Prostate gland (tissue), 2 donors: ENCODE measurements at regions not wholly inside any gene's neighbourhood (a gene's known extent, or its start where the extent isn't known, plus 50 kb on each side); places are given as distances from the start of the nearest gene placed in this dataset.
"Not testable (repeated sequence)": the region's sequence is repeated elsewhere in the genome, so short reads cannot be mapped to it uniquely, and the experiment has no call there.

Experiments used
- DNase-seq: peaks from one replicate; pipeline ENCODE4 v3.0.0-alpha.2; 2019; ENCODE audit warnings: low spot score
- H3K27ac ChIP-seq, 2 donors: fragments of 200-600 bp; sonication (generic); 2 replicates each; pipeline ENCODE4 v1.5.1; 2017 to 2019
- H3K27me3 ChIP-seq: fragments of 200-600 bp; sonication (generic); replicated peaks from 2 replicates; pipeline ENCODE4 v1.5.1; 2019; ENCODE audit not compliant: insufficient read depth
- H3K36me3 ChIP-seq, 2 donors: fragments of 200-600 bp; sonication (generic); 1 replicate in 1 of 2; 2 replicates in 1 of 2; pipeline versions ENCODE4 v1.5.1 to v1.8.1; 2017 to 2019
- H3K4me1 ChIP-seq: fragments of 200-600 bp; sonication (generic); replicated peaks from 2 replicates; pipeline ENCODE4 v1.5.1; 2019
- H3K4me3 ChIP-seq, 2 donors: fragments of 200-600 bp; sonication (generic); 2 replicates each; pipeline ENCODE4 v1.5.1; 2017 to 2019
- H3K9me3 ChIP-seq: fragments of 200-600 bp; sonication (generic); 2 replicates; pipeline ENCODE4 v1.5.1; 2017
- POLR2A ChIP-seq: fragments of 450-650 bp; IDR thresholded peaks from one replicate; pipeline ENCODE4 v1.6.1; 2016; ENCODE audit warnings: antibody characterized with exemption, mild to moderate bottlenecking
- POLR2AphosphoS5 ChIP-seq: sonication (generic); formaldehyde crosslinking; IDR thresholded peaks from one replicate; pipeline ENCODE4 v1.6.1; 2017; ENCODE audit warnings: antibody characterized with exemption
- WGBS: methylation state at CpG from one replicate; pipeline ENCODE4 v1.1.5; 2018; 5-methylcytosine and 5-hydroxymethylcytosine counted together
- intact Hi-C: fragments of 100-400 bp; cut with DNase I; formaldehyde crosslinking; loops from one replicate; pipeline ENCODE4 v1.14.2; 2022
- TF ChIP-seq, protein P1 (sequence below), 4 experiments: fragments of 200-600 bp in 2 of 4; fragments of 450-650 bp in 2 of 4; sonication (generic) in 2 of 4; IDR thresholded peaks; 1 replicate in 3 of 4; 2 replicates in 1 of 4; pipeline ENCODE4 v1.5.1; 2016 to 2019; ENCODE audit warnings: antibody characterized with exemption in 4 of 4, mild to moderate bottlenecking in 2 of 4, moderate library complexity in 2 of 4

DNA sequence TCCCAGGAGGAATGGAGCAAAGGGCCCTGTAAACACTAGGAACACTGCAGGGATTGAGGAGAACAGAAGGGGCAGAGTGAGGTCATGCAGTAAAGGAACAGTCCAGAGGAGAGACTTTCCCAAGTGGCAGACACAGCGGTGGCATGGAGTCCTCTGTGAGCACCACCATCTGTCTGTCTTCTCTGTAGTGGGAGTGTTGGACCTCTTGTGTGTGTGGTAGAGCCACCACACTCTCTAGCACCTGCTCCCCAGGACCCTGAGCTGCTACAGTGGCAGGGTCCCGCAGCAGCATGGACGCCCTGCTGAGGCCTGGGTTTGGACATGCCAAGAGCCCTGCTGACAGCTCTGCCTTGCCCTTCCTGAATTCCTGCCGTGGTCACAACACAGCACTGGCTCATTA lies 75.7 kb upstream of the LARP1 start:
- 72% methylated on average over 4 of the region's 4 CpGs for WGBS
- no peaks in the 10 kb centered on the region for H3K27me3 ChIP-seq
- no peaks in the 10 kb centered on the region for H3K9me3 ChIP-seq
- no peak overlapping the region for H3K4me3 ChIP-seq
- TF ChIP-seq, protein P1, sequence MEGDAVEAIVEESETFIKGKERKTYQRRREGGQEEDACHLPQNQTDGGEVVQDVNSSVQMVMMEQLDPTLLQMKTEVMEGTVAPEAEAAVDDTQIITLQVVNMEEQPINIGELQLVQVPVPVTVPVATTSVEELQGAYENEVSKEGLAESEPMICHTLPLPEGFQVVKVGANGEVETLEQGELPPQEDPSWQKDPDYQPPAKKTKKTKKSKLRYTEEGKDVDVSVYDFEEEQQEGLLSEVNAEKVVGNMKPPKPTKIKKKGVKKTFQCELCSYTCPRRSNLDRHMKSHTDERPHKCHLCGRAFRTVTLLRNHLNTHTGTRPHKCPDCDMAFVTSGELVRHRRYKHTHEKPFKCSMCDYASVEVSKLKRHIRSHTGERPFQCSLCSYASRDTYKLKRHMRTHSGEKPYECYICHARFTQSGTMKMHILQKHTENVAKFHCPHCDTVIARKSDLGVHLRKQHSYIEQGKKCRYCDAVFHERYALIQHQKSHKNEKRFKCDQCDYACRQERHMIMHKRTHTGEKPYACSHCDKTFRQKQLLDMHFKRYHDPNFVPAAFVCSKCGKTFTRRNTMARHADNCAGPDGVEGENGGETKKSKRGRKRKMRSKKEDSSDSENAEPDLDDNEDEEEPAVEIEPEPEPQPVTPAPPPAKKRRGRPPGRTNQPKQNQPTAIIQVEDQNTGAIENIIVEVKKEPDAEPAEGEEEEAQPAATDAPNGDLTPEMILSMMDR (IDR thresholded peaks at IDR 0.05): no peak
- no peak for TF ChIP-seq POLR2A
- TF ChIP-seq POLR2AphosphoS5: no peak
- intact Hi-C loops: no loop called here
- H3K27ac ChIP-seq: no peak overlapping the region
- H3K4me1 ChIP-seq: no peaks in the 10 kb centered on the region
- H3K36me3 ChIP-seq: no peaks in the 10 kb centered on the region
- no peak for DNase-seq

DNA sequence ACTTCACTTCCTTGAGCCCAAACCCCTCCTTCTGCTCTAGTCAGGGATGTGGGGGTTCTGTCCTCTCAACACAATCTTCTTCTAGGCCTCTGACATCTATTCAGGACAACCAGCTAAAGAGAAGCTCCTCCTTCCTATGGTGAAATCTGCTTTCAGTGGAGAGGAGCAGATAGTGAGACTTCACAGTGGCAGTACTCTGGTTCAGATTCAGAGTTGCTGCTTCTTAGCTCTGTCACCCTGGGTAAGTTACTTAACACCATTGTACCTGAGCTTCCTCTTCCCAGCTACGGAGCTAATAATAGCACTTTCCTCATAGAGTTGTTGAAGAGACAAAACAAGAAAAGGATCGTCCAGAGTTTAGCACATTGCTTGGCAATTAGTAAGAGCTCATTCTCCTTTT lies 77.3 kb upstream of the LARP1 start:
- intact Hi-C loops: no loop called here
- 29% methylated on average over 2 of the region's 2 CpGs for WGBS
- TF ChIP-seq, protein P1 (IDR thresholded peaks at IDR 0.05): no peak
- TF ChIP-seq POLR2A (no peak), POLR2AphosphoS5 (no peak)
- no peaks in the 10 kb centered on the region for H3K9me3 ChIP-seq
- H3K36me3 ChIP-seq: no peaks in the 10 kb centered on the region
- H3K4me3 ChIP-seq: no peak overlapping the region
- no peak for DNase-seq
- no peak overlapping the region for H3K27ac ChIP-seq
- no peaks in the 10 kb centered on the region for H3K4me1 ChIP-seq
- no peaks in the 10 kb centered on the region for H3K27me3 ChIP-seq

DNA sequence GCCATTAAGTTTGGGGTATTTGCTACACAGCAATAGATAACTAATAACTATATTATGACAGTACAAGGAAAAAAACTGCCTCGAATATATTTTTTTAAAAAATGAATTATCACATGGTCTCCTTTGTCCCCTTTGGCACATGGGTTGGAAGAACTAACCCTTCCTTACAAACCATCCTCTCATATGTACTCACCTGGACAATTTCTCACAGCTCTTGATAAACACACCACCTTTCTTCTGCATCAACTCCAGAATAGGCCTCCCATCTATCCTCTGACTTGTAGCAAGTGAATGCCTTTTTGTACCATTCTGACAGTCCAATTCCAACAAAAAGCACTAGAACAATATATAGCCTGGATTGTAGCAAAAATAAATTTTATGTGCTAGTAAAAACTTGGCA lies 78.7 kb upstream of the LARP1 start:
- intact Hi-C loops: no loop called here
- no peak overlapping the region for H3K27ac ChIP-seq
- no peaks in the 10 kb centered on the region for H3K9me3 ChIP-seq
- H3K4me1 ChIP-seq: no peaks in the 10 kb centered on the region
- TF ChIP-seq, protein P1 (IDR thresholded peaks at IDR 0.05): no peak
- TF ChIP-seq POLR2AphosphoS5: no peak
- TF ChIP-seq POLR2A: no peak
- WGBS: 97% methylated on average over 1 of the region's 1 CpG
- no peaks in the 10 kb centered on the region for H3K36me3 ChIP-seq
- H3K27me3 ChIP-seq: no peaks in the 10 kb centered on the region
- DNase-seq: no peak
- no peak overlapping the region for H3K4me3 ChIP-seq

DNA sequence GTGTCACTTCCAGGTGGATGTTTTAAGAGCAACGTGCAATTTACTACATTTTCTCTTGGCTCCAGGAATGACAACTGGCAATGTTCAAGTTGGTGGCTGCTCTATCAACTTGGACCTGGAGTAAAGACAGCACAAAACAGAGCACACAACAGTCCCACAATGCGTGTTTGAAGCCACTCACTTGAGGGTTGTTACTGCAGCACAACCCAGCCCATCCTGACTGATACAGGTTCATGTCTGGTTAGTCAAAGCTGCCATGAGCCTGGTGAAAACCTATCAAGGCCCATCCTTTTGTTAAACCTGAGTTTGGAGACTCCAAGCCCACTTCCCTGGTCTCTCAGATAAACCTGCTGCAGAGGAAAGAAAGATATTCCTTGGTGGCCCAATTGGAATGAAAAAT lies 81.1 kb upstream of the LARP1 start:
- no peak overlapping the region for H3K4me3 ChIP-seq
- no peak overlapping the region for H3K27ac ChIP-seq
- DNase-seq: no peak
- TF ChIP-seq, protein P1 (IDR thresholded peaks at IDR 0.05): no peak
- TF ChIP-seq POLR2A: no peak
- TF ChIP-seq POLR2AphosphoS5: no peak
- WGBS: 78% methylated on average over 2 of the region's 2 CpGs
- H3K36me3 ChIP-seq: no peaks in the 10 kb centered on the region
- no peaks in the 10 kb centered on the region for H3K27me3 ChIP-seq
- H3K9me3 ChIP-seq: no peaks in the 10 kb centered on the region
- intact Hi-C loops: no loop called here
- H3K4me1 ChIP-seq: no peaks in the 10 kb centered on the region

DNA sequence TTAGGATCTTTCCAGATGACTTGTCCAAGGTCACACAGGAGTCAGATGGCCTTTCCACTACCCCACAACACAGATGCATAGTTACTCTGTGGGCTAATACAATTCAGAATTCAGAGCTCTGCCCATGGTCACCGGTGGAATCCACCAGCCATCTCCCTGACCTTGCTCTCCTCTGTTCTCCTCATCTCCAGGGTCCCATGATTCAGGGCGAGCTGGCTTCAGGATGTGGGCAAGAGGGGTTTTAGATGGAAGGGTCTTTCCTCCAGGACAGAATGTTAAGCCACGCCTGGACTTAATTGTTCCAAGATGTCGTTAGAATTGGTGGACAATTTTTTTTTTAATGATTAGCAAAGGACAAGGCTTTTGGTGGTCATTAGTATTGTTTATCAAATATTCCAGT lies 81.7 kb upstream of the LARP1 start:
- H3K27me3 ChIP-seq: no peaks in the 10 kb centered on the region
- intact Hi-C loops: no loop called here
- H3K4me1 ChIP-seq: no peaks in the 10 kb centered on the region
- 68% methylated on average over 4 of the region's 4 CpGs for WGBS
- no peak for DNase-seq
- H3K27ac ChIP-seq: no peak overlapping the region
- no peak overlapping the region for H3K4me3 ChIP-seq
- no peaks in the 10 kb centered on the region for H3K36me3 ChIP-seq
- H3K9me3 ChIP-seq: no peaks in the 10 kb centered on the region
- TF ChIP-seq POLR2A: no peak
- TF ChIP-seq POLR2AphosphoS5: no peak
- TF ChIP-seq, protein P1 (IDR thresholded peaks at IDR 0.05): no peak

DNA sequence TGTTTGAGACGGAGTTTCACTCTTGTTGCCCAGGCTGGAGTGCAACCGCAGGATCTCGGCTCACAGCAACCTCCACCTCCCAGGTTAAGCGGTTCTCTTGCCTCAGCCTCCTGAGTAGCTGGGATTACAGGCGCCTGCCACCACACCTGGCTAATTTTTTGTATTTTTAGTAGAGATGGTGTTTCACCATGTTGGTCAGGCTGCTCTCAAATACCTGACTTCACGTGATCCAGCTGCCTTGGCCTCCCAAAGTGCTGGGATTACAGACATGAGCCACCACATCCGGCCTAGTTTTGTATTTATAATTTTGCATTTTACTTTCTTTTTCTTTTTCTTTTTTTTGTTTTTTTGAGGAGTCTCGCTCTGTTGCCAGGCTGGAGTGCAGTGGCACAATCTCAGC lies 85.3 kb upstream of the LARP1 start:
- H3K9me3 ChIP-seq, H3K27ac ChIP-seq, DNase-seq, H3K4me1 ChIP-seq, H3K4me3 ChIP-seq, H3K27me3 ChIP-seq, intact Hi-C loops, H3K36me3 ChIP-seq: not testable (repeated sequence)
- 93% methylated on average over 8 of the region's 8 CpGs for WGBS
